Smooth muscle cell (in vitro differentiated cells): ENCODE measurements at regions not wholly inside any gene's neighbourhood (a gene's known extent, or its start where the extent isn't known, plus 50 kb on each side); places are given as distances from the start of the nearest gene placed in this dataset.
A peak's percentile ranks its signal among the peaks of the same experiment; 100 is the strongest.

Experiments used
- DNase-seq: peaks from one replicate; lab custom pipeline; 2025; ENCODE audit not compliant: unreplicated experiment; lab: John Stamatoyannopoulos, UW
- H2AFZ ChIP-seq: fragments of 200-600 bp; sonication (generic); 2 replicates; pipeline ENCODE4 v1.6.0; 2016; ENCODE audit warnings: antibody characterized with exemption, low read depth, mild to moderate bottlenecking
- H3F3A ChIP-seq: fragments of 200-600 bp; sonication (generic); 2 replicates; pipeline ENCODE4 v1.6.0; 2017; ENCODE audit warnings: antibody characterized with exemption, low read depth
- H3K27ac ChIP-seq: fragments of 200-600 bp; sonication (generic); 2 replicates; pipeline ENCODE4 v1.5.1; 2016; ENCODE audit warnings: low read depth, mild to moderate bottlenecking
- H3K27me3 ChIP-seq: fragments of 200-600 bp; sonication (generic); 2 replicates; pipeline ENCODE4 v1.6.1; 2016; ENCODE audit warnings: low read depth, mild to moderate bottlenecking
- H3K36me3 ChIP-seq: fragments of 200-600 bp; sonication (generic); 2 replicates; pipeline ENCODE4 v1.5.1; 2016; ENCODE audit warnings: low read depth
- H3K4me1 ChIP-seq: fragments of 200-600 bp; sonication (generic); 2 replicates; pipeline ENCODE4 v1.5.1; 2016; ENCODE audit warnings: low read depth
- H3K4me2 ChIP-seq: fragments of 200-600 bp; sonication (generic); 2 replicates; pipeline ENCODE4 v1.6.0; 2016; ENCODE audit warnings: mild to moderate bottlenecking
- H3K4me3 ChIP-seq: fragments of 200-600 bp; sonication (generic); 2 replicates; pipeline ENCODE4 v1.5.1; 2016; ENCODE audit warnings: mild to moderate bottlenecking
- H3K79me2 ChIP-seq: fragments of 200-600 bp; sonication (generic); 2 replicates; pipeline ENCODE4 v1.6.0; 2016; ENCODE audit warnings: low read depth, mild to moderate bottlenecking
- H3K9ac ChIP-seq: fragments of 200-600 bp; sonication (generic); 2 replicates; pipeline ENCODE4 v1.6.0; 2016; ENCODE audit warnings: low read depth
- H3K9me3 ChIP-seq: fragments of 200-600 bp; sonication (generic); replicated peaks from 2 replicates; pipeline ENCODE4 v1.5.1; 2016; ENCODE audit warnings: low read depth
- H4K20me1 ChIP-seq: fragments of 200-600 bp; sonication (generic); 2 replicates; pipeline ENCODE4 v1.6.0; 2016; ENCODE audit warnings: low read depth
- WGBS: methylation state at CpG from one replicate; pipeline ENCODE4 v1.1.7; 2016; ENCODE audit warnings: low lambda C conversion rate; 5-methylcytosine and 5-hydroxymethylcytosine counted together
- TF ChIP-seq, protein P1 (sequence below): fragments of 200-600 bp; sonication (generic); IDR thresholded peaks from 2 replicates; pipeline ENCODE4 v1.5.1; 2017; ENCODE audit warnings: borderline replicate concordance, mild to moderate bottlenecking, antibody characterized with exemption; ENCODE audit not compliant: insufficient read depth, poor library complexity, severe bottlenecking

- peak; percentile 1 for DNase-seq
Observed at GRCh38 chr19:28466107-28467045, 746.6 kb downstream of the UQCRFS1 start.

DNA sequence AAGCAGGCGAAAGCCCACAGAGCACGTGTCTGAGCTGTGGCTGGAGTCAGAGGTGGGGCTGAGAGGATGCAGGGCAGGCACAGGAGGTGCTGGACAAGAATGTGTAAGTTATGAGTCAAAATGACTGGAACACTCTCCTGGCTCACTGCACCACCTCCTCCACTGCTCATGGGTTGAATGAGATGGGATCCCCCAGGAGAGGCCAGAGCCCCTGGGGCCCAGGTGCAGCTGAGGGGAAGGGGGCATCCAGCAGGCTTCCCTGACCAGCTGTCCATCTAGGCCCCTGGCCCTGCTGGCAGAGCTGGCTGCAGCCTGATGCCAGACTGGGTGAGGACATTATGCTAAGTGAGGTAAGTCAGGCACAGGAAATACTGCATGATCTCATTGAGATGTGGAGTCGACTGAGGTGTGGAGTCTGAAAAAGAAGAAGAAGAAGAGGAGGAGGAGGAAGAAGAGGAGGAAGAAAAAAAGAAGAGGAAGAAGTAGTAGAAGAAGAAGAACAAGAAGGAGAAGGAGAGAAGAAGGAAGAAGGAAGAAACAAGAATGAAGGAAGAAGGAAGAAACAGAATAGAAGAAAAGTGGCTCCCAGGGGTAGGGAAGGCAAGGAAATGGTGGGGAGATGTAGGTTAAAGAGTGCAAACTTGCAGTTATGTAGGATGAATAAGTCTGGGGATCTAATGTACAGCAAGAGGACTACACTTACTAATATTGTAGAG lies 747.4 kb downstream of the UQCRFS1 start:
- no peak overlapping the region for H3K4me2 ChIP-seq
- no peak overlapping the region for H3K27ac ChIP-seq
- no peaks in the 10 kb centered on the region for H3F3A ChIP-seq
- no peak for DNase-seq
- H4K20me1 ChIP-seq, result no peaks in the 10 kb centered on the region
- H3K4me3 ChIP-seq, result no peak overlapping the region
- H3K79me2 ChIP-seq, result no peaks in the 10 kb centered on the region
- no peaks in the 10 kb centered on the region for H3K27me3 ChIP-seq
- H3K9me3 ChIP-seq, result no peaks in the 10 kb centered on the region
- no peaks in the 10 kb centered on the region for H3K36me3 ChIP-seq
- TF ChIP-seq, protein P1, sequence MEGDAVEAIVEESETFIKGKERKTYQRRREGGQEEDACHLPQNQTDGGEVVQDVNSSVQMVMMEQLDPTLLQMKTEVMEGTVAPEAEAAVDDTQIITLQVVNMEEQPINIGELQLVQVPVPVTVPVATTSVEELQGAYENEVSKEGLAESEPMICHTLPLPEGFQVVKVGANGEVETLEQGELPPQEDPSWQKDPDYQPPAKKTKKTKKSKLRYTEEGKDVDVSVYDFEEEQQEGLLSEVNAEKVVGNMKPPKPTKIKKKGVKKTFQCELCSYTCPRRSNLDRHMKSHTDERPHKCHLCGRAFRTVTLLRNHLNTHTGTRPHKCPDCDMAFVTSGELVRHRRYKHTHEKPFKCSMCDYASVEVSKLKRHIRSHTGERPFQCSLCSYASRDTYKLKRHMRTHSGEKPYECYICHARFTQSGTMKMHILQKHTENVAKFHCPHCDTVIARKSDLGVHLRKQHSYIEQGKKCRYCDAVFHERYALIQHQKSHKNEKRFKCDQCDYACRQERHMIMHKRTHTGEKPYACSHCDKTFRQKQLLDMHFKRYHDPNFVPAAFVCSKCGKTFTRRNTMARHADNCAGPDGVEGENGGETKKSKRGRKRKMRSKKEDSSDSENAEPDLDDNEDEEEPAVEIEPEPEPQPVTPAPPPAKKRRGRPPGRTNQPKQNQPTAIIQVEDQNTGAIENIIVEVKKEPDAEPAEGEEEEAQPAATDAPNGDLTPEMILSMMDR, result no peak
- H3K9ac ChIP-seq, result no peak overlapping the region
- WGBS, result 67% methylated on average over 3 of the region's 3 CpGs
- H2AFZ ChIP-seq, result no peak overlapping the region
- H3K4me1 ChIP-seq, result peaks cover 11% of the 10 kb centered on the region

More at GRCh38 chr19:28466107-28467045, 746.6 kb downstream of the UQCRFS1 start:
- no peaks in the 10 kb centered on the region for H4K20me1 ChIP-seq
- no peak overlapping the region for H3K4me3 ChIP-seq
- H3K9me3 ChIP-seq, result no peaks in the 10 kb centered on the region
- H3K27me3 ChIP-seq, result no peaks in the 10 kb centered on the region
- H3K27ac ChIP-seq, result no peak overlapping the region
- TF ChIP-seq, protein P1, result peak; percentile 86
- H3F3A ChIP-seq, result no peaks in the 10 kb centered on the region
- H3K4me2 ChIP-seq, result no peak overlapping the region
- no peaks in the 10 kb centered on the region for H3K79me2 ChIP-seq
- no peak overlapping the region for H3K9ac ChIP-seq
- WGBS, result 76% methylated on average over 9 of the region's 9 CpGs
- no peak overlapping the region for H2AFZ ChIP-seq
- peaks cover 11% of the 10 kb centered on the region for H3K4me1 ChIP-seq
- H3K36me3 ChIP-seq, result no peaks in the 10 kb centered on the region

GRCh38 chr19:28463493-28464053 lies 749.4 kb downstream of the UQCRFS1 start:
- 95% methylated on average over 5 of the region's 5 CpGs for WGBS
- Histone ChIP-seq H2AFZ (no peak overlapping the region), H4K20me1 (no peaks in the 10 kb centered on the region), H3F3A (no peaks in the 10 kb centered on the region), H3K27me3 (no peaks in the 10 kb centered on the region), H3K4me2 (no peak overlapping the region), H3K27ac (no peak overlapping the region), H3K4me1 (peaks cover 8% of the 10 kb centered on the region), H3K9ac (no peak overlapping the region), H3K9me3 (no peaks in the 10 kb centered on the region), H3K36me3 (no peaks in the 10 kb centered on the region), H3K79me2 (no peaks in the 10 kb centered on the region), H3K4me3 (no peak overlapping the region)
- TF ChIP-seq, protein P1, result no peak
- no peak for DNase-seq
